Skeletal muscle cell (primary cell): ENCODE measurements at regions not wholly inside any gene's neighbourhood (a gene's known extent, or its start where the extent isn't known, plus 50 kb on each side); places are given as distances from the start of the nearest gene placed in this dataset.

Source experiments
- DNase-seq: peaks from one replicate; pipeline ENCODE4 v3.0.0-alpha.2; 2010; ENCODE audit warnings: low read depth
- H3K4me3 ChIP-seq: 2 replicates; pipeline ENCODE4 v1.5.1; 2011; ENCODE audit warnings: low read depth, mild to moderate bottlenecking, control low read depth, low read length, moderate library complexity

DNA sequence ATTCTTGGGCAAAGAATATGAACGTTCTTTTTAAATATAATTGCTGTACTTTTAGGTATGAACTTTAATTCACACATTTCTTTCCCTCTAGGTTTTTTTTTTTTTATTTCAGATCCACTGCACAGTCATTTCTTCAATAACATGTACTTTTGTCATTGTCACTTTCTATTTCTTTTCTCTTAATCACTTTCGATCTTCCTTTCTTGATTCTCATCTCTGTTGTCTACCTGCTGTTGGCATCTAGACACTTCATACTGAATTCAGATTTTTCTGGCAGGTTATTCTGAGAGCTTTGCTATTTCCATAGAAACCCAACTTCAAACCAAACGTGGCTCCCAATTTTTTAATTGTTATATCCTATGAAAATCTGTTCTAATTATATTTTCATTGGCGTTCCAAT lies 211.7 kb upstream of the KLF6 start:
- DNase-seq, result no peak
- H3K4me3 ChIP-seq, result no peak overlapping the region

GRCh38 chr10:3995302-3996210 lies 210.5 kb upstream of the KLF6 start:
- H3K4me3 ChIP-seq, result no peak overlapping the region
- peak; percentile 59 for DNase-seq

- no peak overlapping the region for H3K4me3 ChIP-seq
- no peak for DNase-seq
Observed at GRCh38 chr10:3992382-3993178, 207.6 kb upstream of the KLF6 start.

GRCh38 chr10:3990307-3990706 lies 205.3 kb upstream of the KLF6 start:
- H3K4me3 ChIP-seq, result no peak overlapping the region
- no peak for DNase-seq

DNA sequence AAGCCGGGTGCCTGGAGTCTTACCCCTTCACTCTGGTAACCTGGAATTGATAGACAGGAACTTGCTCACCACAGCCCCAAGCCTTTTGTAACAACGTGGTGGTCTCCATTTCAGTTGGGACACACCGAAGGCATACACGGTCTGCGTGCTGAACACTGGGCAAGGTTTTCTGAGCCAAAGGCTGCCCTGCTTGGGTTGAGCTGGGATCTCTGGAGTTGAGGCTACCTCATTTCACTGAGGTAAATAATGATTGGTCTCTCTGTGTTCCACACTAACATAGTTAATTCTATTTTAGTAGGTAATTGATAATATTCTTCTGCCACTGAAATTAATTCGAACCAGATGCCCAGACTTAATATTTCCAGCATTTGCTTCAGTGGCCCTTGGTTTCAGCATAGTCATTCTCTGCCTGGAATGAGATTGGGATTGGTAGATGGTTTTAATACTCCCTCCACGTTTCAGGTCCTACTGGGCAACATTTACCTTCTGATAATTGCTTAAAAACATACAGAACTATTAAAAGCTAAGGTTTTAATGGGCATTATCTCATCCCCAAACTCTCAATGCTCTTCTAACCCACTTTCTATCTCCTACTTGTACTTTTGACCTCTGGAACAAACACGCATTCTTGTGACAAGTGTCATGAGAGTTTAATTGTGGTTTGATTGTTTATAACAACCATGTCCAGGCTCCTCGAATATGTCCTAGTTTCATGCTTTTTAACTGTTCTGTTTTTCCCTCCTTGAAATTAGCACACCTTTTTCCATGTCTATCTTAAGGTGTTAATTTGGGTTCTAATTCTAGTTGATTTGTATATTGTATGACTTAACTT lies 202.3 kb upstream of the KLF6 start:
- no peak overlapping the region for H3K4me3 ChIP-seq
- no peak for DNase-seq

DNA sequence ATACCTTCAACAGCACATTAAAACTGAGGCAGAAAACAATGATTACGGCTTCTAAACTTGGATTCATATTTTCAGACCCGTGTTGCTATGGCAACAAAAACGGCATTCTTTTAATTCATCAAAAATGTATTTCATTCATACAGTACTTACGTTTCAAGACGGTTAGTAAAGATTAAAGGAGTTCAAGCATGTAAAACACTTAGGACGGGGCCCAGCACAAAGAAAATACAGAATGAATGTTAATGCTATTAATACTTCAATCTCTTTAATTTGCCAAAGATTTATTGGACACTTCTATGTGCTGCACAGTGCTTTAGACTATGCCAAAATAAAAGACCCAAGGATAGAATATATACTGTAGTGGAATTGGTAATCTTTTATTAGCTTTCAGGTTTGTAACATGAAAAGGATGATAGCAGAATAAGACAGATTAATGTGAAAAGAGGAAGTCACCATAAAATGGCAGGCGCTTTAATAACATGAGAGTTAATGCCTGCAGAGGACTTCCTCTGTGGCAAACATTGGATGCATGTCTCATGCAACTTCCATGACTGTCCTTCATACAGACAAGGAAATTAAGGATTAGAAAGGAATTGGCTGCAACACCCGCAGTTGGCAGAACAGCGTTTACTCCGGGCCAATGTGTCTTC lies 201.6 kb upstream of the KLF6 start:
- no peak overlapping the region for H3K4me3 ChIP-seq
- DNase-seq, result no peak

DNA sequence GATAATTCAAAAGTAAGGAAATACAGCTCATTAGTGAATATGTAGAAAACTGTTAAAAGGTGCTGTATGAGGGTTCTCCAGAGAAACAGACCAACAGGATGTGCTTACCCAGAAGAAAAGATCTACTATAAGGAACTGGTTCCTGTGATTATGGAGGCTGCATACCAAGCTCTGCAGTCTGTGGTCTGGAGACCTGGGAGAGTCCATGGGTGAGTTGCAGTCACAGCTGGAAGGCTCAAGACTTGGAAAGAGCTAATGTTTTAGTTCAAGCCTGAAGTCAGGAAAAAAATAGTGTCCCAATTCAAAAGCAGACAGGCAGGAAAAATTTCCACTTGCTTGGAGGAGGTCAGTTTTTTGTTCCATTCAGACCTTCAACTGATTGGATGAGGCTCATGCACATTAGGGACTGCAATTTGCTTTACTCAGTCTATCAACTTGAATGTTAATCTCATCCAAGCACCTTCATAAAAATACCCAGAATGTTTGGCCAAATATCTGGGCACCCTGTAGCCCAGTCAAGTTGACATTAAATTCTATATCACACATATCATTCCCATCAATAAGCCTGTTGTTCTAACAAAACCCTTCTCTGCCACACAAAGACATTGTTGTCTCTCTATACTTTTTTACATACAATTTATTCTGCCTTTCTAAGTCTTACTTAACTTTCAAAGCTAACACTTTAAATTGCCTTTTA lies 197.9 kb upstream of the KLF6 start:
- H3K4me3 ChIP-seq, result no peak overlapping the region
- DNase-seq, result no peak

DNA sequence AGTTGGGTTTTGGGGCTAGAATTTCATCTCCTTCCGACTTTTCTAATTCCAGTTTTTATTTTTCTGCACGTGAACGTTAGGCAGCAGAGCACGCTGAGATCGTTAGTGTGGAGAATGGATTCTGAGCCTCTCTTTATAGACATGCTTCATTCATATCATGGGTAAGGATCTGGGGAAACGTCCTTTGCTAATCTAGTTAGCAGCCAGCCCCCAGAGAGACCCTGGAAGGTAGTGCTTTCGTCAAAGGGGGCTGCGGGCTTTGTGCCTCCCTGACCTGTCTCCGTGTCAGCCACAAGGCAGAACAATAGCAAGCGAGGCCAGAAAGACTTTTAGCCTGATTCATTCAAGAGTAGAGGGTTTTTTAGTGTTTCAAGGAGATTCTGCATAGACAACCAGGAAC lies 196.3 kb upstream of the KLF6 start:
- no peak overlapping the region for H3K4me3 ChIP-seq
- no peak for DNase-seq

DNA sequence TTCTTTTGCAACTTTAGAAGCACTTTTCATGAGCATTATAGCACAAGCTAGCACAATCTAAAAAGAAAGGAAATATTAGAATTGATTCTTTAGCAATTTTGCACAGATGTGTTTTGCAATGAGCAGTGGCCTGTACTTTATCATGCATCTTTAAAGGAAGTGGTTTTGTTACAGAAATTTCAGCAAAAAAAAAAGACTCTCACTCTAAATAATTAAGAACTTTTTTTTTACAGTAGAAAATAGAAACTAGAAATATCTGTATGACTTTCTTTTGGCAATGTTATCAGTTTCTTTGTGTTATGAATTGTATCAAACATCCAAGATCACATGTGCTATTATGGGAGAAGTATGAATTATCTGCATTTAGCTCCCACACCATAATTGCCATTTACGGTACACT lies 195.7 kb upstream of the KLF6 start:
- no peak for DNase-seq
- no peak overlapping the region for H3K4me3 ChIP-seq

DNA sequence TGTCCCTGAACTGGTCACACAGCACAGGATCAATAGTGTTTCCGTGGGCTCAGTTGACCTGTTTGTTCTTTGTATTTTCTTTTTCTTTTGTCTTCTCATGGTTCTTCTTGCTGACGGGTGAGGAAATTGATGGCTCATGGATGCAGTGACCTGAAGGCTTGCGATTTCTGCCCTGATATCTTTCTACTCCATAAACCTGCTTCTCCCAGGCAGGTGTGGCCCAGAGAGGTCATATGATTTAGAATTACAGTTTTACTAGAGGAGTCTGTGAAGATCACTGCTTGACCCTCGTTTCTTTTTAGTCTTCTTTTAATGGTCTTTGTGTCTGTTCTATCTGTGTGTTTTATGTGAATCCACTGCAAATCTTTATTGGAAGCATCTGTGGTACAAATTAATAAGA lies 195.1 kb upstream of the KLF6 start:
- H3K4me3 ChIP-seq, result no peak overlapping the region
- DNase-seq, result no peak

- H3K4me3 ChIP-seq, result no peak overlapping the region
- no peak for DNase-seq
Observed at GRCh38 chr10:3978761-3979160, 193.8 kb upstream of the KLF6 start.

DNA sequence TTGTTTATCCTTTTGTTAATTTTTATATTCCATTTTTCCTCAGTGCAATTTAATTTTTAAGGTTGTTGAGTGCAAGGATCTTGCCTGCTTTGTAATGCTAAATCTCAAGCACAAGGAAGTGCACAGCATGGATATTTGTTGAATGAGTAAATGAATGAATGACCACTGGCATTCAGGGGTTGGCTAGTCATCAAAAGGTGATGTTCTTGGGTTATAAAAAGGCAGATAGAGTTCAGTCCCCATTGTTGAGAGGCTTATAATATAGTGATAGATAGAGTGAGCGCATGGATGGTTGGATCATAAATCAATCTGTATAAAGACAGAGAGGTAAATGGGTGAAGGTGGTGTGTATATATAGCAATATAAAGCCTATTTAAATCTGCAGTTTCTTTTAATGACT lies 193.2 kb upstream of the KLF6 start:
- peak; percentile 16 for DNase-seq
- H3K4me3 ChIP-seq, result no peak overlapping the region

DNA sequence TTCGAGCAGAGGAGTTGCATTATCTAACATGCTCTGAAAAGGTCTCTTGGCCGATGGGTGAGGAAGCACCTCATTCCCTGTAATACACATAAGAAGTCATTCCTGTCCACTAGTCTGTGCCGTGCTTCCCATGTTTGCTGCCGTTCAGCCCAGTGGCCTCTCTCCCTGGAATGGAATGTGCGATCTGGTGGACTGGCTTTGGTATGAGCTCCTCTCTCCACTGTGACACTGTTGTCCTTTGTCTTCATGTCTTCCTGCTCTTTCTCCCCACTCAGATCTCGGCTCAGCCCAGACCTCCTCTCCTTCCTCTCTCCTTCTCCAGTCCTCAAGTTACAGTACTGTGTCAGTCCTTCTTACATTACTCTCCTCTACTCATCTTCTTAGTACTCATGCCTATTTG lies 192.8 kb upstream of the KLF6 start:
- H3K4me3 ChIP-seq, result no peak overlapping the region
- DNase-seq, result no peak

DNA sequence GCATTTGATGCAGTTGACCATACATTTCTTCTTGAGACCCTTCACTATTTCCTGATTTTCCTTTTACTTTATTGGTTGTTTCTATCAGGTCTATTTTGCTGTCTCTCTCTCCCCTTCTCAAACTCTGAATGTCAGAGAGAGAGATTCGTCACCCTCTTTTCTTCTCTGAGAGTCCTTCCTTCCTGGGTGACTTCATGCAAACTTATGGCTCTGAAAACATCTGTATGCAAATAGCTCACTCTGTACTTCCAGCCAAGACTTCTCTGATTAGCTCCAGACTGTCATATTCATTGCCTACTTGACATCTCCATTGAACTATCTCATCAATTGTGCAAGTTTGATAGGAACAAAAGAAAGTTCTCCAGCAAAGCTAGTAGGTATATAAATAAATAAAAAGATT lies 191.7 kb upstream of the KLF6 start:
- no peak for DNase-seq
- no peak overlapping the region for H3K4me3 ChIP-seq

DNA sequence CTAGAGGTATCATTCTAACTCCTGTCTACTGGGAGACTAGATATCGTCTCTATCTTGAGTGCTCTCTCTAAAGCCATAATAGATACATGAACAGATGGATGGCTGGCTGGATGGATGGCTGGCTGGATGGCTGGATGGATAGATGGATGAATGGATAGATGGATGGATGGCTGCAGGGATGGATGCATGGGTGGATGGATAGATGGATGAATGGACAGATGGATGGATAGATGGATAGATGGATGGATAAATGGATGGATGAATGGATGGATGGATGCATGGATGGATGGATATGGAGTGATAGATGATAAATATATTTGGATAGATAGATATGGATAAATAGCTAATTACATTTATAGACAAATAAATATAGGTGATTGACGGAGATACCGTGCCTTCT lies 191.2 kb upstream of the KLF6 start:
- H3K4me3 ChIP-seq, result no peak overlapping the region
- no peak for DNase-seq

- no peak for DNase-seq
- H3K4me3 ChIP-seq, result no peak overlapping the region
Observed at GRCh38 chr10:3975016-3975415, 190.0 kb upstream of the KLF6 start.

DNA sequence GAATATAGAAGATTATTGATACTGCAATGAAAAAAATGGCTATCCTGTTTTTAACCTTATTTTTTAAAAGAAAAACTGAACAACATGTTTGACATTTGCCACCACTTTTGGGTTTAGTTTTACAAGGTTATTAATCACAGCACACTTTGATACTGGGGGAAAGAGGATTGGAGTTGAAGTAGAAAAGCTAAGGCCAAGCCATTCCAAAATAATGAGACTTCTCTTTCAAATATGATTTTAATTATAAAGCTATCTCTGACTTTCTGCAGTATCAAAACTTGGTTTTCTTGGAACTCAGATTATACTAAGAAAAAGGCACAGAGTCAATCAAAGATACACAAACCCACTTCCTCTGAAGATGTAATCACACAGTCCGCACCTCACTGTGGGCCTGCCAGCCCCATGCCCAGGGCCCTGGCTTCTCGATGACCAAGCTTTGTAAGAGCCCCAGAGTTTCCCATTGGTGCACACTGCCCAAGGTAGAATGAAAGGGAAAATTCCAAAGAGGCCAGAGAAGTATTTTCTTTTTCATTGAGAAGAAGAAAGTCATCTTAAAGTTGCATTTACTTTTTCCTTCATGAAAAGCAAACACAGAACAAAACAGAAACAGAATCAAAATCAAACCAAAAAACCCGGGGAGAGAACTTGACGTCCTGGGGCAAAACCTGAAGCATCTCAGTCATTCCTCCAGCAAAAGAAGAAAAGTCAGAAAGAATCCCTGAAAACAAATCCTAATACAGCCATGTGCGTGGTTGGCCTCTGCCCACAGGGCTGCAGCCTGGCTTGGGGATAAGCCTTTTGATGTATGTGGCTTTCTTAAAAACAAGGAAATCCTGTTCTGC lies 187.7 kb upstream of the KLF6 start:
- H3K4me3 ChIP-seq, result no peak overlapping the region
- no peak for DNase-seq

- no peak for DNase-seq
- no peak overlapping the region for H3K4me3 ChIP-seq
Observed at GRCh38 chr10:3971713-3972112, 186.7 kb upstream of the KLF6 start.
